Retinal pigment epithelial cell (primary cell): ENCODE measurements at regions not wholly inside any gene's neighbourhood (a gene's known extent, or its start where the extent isn't known, plus 50 kb on each side); places are given as distances from the start of the nearest gene placed in this dataset.

Experiments used
- DNase-seq: peaks from one replicate; pipeline ENCODE4 v3.0.0-alpha.2; 2010; ENCODE audit warnings: low read depth
- H3K4me3 ChIP-seq: 2 replicates; pipeline ENCODE4 v1.5.1; 2011; ENCODE audit warnings: mild to moderate bottlenecking, low read length, control low read depth, moderate library complexity
- CTCF ChIP-seq: conservative IDR thresholded peaks from 2 replicates; pipeline ENCODE4 v1.5.1; 2011; ENCODE audit warnings: low read depth, low read length, control low read depth, inconsistent platforms

GRCh38 chr6:148677594-148678476 is 69.0 kb upstream of the UST start:
- no peak for TF ChIP-seq CTCF
- no peak for DNase-seq
- no peak overlapping the region for H3K4me3 ChIP-seq

GRCh38 chr6:148678682-148679081 is 68.1 kb upstream of the UST start:
- TF ChIP-seq CTCF = no peak
- no peak for DNase-seq
- H3K4me3 ChIP-seq = no peak overlapping the region

GRCh38 chr6:148681666-148682065 is 65.2 kb upstream of the UST start:
- DNase-seq = no peak
- TF ChIP-seq CTCF = no peak
- no peak overlapping the region for H3K4me3 ChIP-seq

GRCh38 chr6:148682252-148682651 is 64.6 kb upstream of the UST start:
- no peak for TF ChIP-seq CTCF
- no peak for DNase-seq

GRCh38 chr6:148682990-148683389 is 63.8 kb upstream of the UST start:
- no peak for DNase-seq
- no peak for TF ChIP-seq CTCF
- H3K4me3 ChIP-seq = no peak overlapping the region

More at GRCh38 chr6:148682252-148682651, 64.6 kb upstream of the UST start:
- no peak overlapping the region for H3K4me3 ChIP-seq

GRCh38 chr6:148689168-148689567 is 57.7 kb upstream of the UST start:
- TF ChIP-seq CTCF = no peak
- no peak overlapping the region for H3K4me3 ChIP-seq
- no peak for DNase-seq

- no peak for TF ChIP-seq CTCF
- no peak for DNase-seq
- no peak overlapping the region for H3K4me3 ChIP-seq
Measured at GRCh38 chr6:148693882-148694484, 52.8 kb upstream of the UST start.
